OCI-LY7 (cell line): ENCODE measurements at regions not wholly inside any gene's neighbourhood (a gene's known extent, or its start where the extent isn't known, plus 50 kb on each side); places are given as distances from the start of the nearest gene placed in this dataset.

Source experiments
- BruUV-seq: library from RNA; stranded (reverse); fragments of 400-500 nt; replicated peaks from 2 replicates; lab custom pipeline; 2021; lab: Mats Ljungman, UMichigan
- CTCF ChIA-PET: fragments of 300-600 bp; sonication (Branson Sonifier 250); formaldehyde crosslinking; loops from one replicate; lab custom pipeline; 2022; ENCODE audit warnings: antibody characterized with exemption; ENCODE audit not compliant: unreplicated experiment; lab: Charles Lee
- POLR2A ChIA-PET: fragments of 300-600 bp; sonication (Branson Sonifier 250); formaldehyde crosslinking; loops from one replicate; lab custom pipeline; 2022; ENCODE audit warnings: antibody characterized with exemption; lab: Charles Lee
- DNase-seq: peaks from one replicate; pipeline ENCODE4 v3.0.0-alpha.2; 2015; ENCODE audit warnings: low spot score
- H2AFZ ChIP-seq: fragments of 200-600 bp; sonication (generic), shearing (Covaris generic); 2 replicates; pipeline ENCODE4 v1.6.1; 2014; ENCODE audit warnings: mild to moderate bottlenecking, antibody characterized with exemption, low read length, moderate library complexity
- H3K27ac ChIP-seq: fragments of 200-600 bp; sonication (generic); 2 replicates; pipeline ENCODE4 v1.5.1; 2014; ENCODE audit warnings: mixed run types, low read depth, mild to moderate bottlenecking, moderate library complexity, low read length, inconsistent platforms; ENCODE audit not compliant: poor library complexity, severe bottlenecking
- H3K36me3 ChIP-seq: fragments of 200-600 bp; sonication (generic); 2 replicates; pipeline ENCODE4 v1.6.1; 2014; ENCODE audit warnings: mild to moderate bottlenecking, antibody characterized with exemption, low read length, moderate library complexity, mixed read lengths; ENCODE audit not compliant: insufficient read depth
- H3K4me1 ChIP-seq: fragments of 200-600 bp; sonication (generic); 2 replicates; pipeline ENCODE4 v1.5.1; 2014; ENCODE audit warnings: mild to moderate bottlenecking, low read length; ENCODE audit not compliant: insufficient read depth, poor library complexity, severe bottlenecking
- H3K4me2 ChIP-seq: fragments of 200-600 bp; sonication (generic); 2 replicates; pipeline ENCODE4 v1.6.1; 2014; ENCODE audit warnings: mild to moderate bottlenecking, low read length
- H3K4me3 ChIP-seq: fragments of 200-600 bp; sonication (generic); 2 replicates; pipeline ENCODE4 v1.5.1; 2014; ENCODE audit warnings: mild to moderate bottlenecking, low read depth, low read length; ENCODE audit not compliant: poor library complexity, severe bottlenecking
- H3K79me2 ChIP-seq: fragments of 200-600 bp; sonication (generic); 2 replicates; pipeline ENCODE4 v1.6.1; 2016; ENCODE audit warnings: low read depth, mild to moderate bottlenecking, low read length, moderate library complexity, mixed read lengths; ENCODE audit not compliant: insufficient read depth
- H3K9me2 ChIP-seq: fragments of 200-600 bp; sonication (generic); 2 replicates; pipeline ENCODE4 v1.6.1; 2016; ENCODE audit warnings: mild to moderate bottlenecking, low read length, mixed read lengths; ENCODE audit not compliant: insufficient read depth
- H3K9me3 ChIP-seq: fragments of 200-600 bp; sonication (generic); 2 replicates; pipeline ENCODE4 v1.6.1; 2014; ENCODE audit warnings: mild to moderate bottlenecking, mixed run types, low read length, mixed read lengths
- H4K20me1 ChIP-seq: fragments of 200-600 bp; sonication (generic); 2 replicates; pipeline ENCODE4 v1.6.1; 2014; ENCODE audit warnings: mild to moderate bottlenecking, antibody characterized with exemption, low read length, moderate library complexity, mixed read lengths; ENCODE audit not compliant: insufficient read depth
- CTCF ChIP-seq: fragments of 200-600 bp; sonication (generic); conservative IDR thresholded peaks from 2 replicates; pipeline ENCODE4 v1.5.1; 2014; ENCODE audit warnings: mild to moderate bottlenecking, antibody characterized with exemption, low read length, moderate library complexity, mixed read lengths
- EZH2phosphoT487 ChIP-seq: fragments of 200-600 bp; sonication (generic); IDR thresholded peaks from 2 replicates; pipeline ENCODE4 v1.6.1; 2018; ENCODE audit warnings: low read depth, borderline replicate concordance, mild to moderate bottlenecking, mixed run types, antibody characterized with exemption, low read length, moderate library complexity, mixed read lengths
- intact Hi-C: fragments of 100-400 bp; cut with micrococcal nuclease; formaldehyde crosslinking; loops from one replicate; pipeline ENCODE4 v1.10.0; 2022; ENCODE audit not compliant: unreplicated experiment

- POLR2A ChIA-PET, result no interaction called here
- H4K20me1 ChIP-seq, result no peaks in the 10 kb centered on the region
- no peaks in the 10 kb centered on the region for H3K36me3 ChIP-seq
- H3K79me2 ChIP-seq, result no peaks in the 10 kb centered on the region
- no peak overlapping the region for H3K4me2 ChIP-seq
- no peak for TF ChIP-seq CTCF
- no peak for TF ChIP-seq EZH2phosphoT487
- no peak for DNase-seq
- H3K9me2 ChIP-seq, result no peaks in the 10 kb centered on the region
- no peak overlapping the region for H3K27ac ChIP-seq
- no peaks in the 10 kb centered on the region for H3K9me3 ChIP-seq
- H2AFZ ChIP-seq, result no peak overlapping the region
- CTCF ChIA-PET, result no interaction called here
- peaks cover 15% of the 10 kb centered on the region for H3K4me1 ChIP-seq
- BruUV-seq, result no TSS peak
- intact Hi-C loops, result no loop called here
- H3K4me3 ChIP-seq, result no peak overlapping the region
Observed at GRCh38 chr10:84659027-84659426, 330.6 kb downstream of the CCSER2 start.

- Histone ChIP-seq H4K20me1 (no peaks in the 10 kb centered on the region), H3K9me2 (no peaks in the 10 kb centered on the region), H3K36me3 (no peaks in the 10 kb centered on the region), H3K9me3 (no peaks in the 10 kb centered on the region), H3K4me1 (peaks cover 8% of the 10 kb centered on the region), H3K79me2 (no peaks in the 10 kb centered on the region), H3K4me3 (no peak overlapping the region), H3K27ac (no peak overlapping the region), H2AFZ (no peak overlapping the region), H3K4me2 (no peak overlapping the region)
- CTCF ChIA-PET, result no interaction called here
- no peak for TF ChIP-seq CTCF
- no peak for TF ChIP-seq EZH2phosphoT487
- BruUV-seq, result no TSS peak
- POLR2A ChIA-PET, result interaction anchor here (1.5 kb wide), 1 partner anchor 50 kb away, joined by 4 read pairs; no protein-coding TSS in a partner anchor
- intact Hi-C loops, result no loop called here
- DNase-seq, result no peak
Observed at GRCh38 chr10:84659497-84660439, 331.4 kb downstream of the CCSER2 start.
